ENCODE measurements at regions not wholly inside any gene's neighbourhood (a gene's known extent, or its start where the extent isn't known, plus 50 kb on each side); places are given as distances from the start of the nearest gene placed in this dataset.

DNA sequence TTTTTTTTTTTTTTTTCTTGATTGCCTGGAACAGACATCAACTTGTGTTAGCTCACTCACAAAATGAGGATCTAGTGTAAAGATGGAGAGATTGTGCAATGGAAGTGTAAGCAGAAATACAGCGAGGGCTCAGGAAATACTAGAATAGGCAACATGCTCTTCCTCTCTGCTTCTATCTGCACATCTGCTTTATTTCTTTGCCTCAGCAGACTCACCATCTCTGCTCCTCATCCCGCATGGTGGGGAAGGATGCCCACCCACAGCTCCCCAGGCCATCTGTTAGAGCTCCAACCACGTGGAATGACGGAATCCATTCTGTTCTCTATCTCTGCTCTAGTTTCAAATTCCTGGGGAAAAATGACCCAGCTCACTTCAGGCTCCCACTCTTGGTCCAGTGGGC, 128.0 kb upstream of the ADAMTS9 start:
- Mint-ChIP-seq H3K27ac (no peak overlapping the region), H3K4me1 (ENCODE audit: low read depth) (no peaks in the 10 kb centered on the region), H3K27me3 (peaks cover 2% of the 10 kb centered on the region), H3K9me3 (peaks cover 2% of the 10 kb centered on the region), H3K4me3 (no peak overlapping the region), H3K36me3 (ENCODE audit: low read depth) (no peaks in the 10 kb centered on the region)
- ChIA-PET CTCF (no interaction called here), POLR2A (no interaction called here)
- TF ChIP-seq, protein P1, sequence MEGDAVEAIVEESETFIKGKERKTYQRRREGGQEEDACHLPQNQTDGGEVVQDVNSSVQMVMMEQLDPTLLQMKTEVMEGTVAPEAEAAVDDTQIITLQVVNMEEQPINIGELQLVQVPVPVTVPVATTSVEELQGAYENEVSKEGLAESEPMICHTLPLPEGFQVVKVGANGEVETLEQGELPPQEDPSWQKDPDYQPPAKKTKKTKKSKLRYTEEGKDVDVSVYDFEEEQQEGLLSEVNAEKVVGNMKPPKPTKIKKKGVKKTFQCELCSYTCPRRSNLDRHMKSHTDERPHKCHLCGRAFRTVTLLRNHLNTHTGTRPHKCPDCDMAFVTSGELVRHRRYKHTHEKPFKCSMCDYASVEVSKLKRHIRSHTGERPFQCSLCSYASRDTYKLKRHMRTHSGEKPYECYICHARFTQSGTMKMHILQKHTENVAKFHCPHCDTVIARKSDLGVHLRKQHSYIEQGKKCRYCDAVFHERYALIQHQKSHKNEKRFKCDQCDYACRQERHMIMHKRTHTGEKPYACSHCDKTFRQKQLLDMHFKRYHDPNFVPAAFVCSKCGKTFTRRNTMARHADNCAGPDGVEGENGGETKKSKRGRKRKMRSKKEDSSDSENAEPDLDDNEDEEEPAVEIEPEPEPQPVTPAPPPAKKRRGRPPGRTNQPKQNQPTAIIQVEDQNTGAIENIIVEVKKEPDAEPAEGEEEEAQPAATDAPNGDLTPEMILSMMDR (IDR thresholded peaks at IDR 0.05), result no peak
- ATAC-seq (no peak), DNase-seq (no peak)
- intact Hi-C loops (cut with micrococcal nuclease), result no loop called here

DNA sequence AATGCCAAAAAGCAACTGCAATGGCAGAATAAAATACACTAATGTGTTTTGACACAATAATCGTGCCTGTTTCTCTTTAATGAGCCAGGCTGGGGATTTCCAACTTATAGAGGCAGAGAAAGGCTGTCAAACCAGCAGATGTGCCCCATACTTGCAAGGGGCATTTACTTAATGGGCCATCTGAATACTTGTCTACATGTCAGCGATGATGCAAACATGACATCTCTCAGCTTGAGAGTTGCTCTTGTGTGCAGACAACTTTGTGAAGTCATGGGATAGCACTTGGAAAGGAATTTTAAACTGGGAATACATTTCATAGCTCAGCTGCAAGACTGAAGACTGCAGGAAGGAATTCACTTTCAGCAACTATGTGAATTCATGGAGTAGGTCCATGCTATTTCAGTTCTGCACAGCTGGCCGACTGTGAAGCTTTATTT, 127.4 kb upstream of the ADAMTS9 start:
- TF ChIP-seq, protein P1 (IDR thresholded peaks at IDR 0.05), result no peak
- H3K4me3 Mint-ChIP-seq, result no peak overlapping the region
- intact Hi-C loops (cut with micrococcal nuclease), result no loop called here
- POLR2A ChIA-PET, result no interaction called here
- peaks cover 2% of the 10 kb centered on the region for H3K9me3 Mint-ChIP-seq
- no peak for ATAC-seq
- H3K36me3 Mint-ChIP-seq (ENCODE audit: low read depth), result no peaks in the 10 kb centered on the region
- no peak for DNase-seq
- H3K27ac Mint-ChIP-seq, result no peak overlapping the region
- CTCF ChIA-PET, result no interaction called here
- H3K27me3 Mint-ChIP-seq, result peaks cover 2% of the 10 kb centered on the region
- no peaks in the 10 kb centered on the region for H3K4me1 Mint-ChIP-seq (ENCODE audit: low read depth)

DNA sequence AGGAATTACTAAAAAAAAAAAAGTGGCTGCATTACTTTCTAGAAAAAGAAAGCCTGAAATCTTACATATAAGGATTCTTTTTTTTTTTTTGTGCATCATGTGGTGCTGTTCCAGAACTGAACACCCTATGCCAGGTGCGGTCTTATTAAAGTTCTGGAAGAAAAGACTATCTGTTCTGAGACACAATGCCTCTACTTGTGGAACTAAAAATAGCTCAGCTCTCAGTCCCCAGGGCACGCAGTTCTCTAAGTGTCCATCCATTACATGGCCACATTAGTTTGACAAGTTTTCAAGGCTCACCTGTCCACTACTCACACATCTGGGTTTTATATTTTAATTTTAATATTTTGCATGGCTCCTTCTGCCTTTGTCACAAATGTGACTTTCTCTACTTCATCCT, 126.6 kb upstream of the ADAMTS9 start:
- Mint-ChIP-seq H3K27ac (no peak overlapping the region), H3K27me3 (peaks cover 2% of the 10 kb centered on the region), H3K9me3 (peaks cover 2% of the 10 kb centered on the region), H3K36me3 (ENCODE audit: low read depth) (no peaks in the 10 kb centered on the region), H3K4me3 (no peak overlapping the region), H3K4me1 (ENCODE audit: low read depth) (no peaks in the 10 kb centered on the region)
- intact Hi-C loops (cut with micrococcal nuclease), result no loop called here
- ATAC-seq (no peak), DNase-seq (no peak)
- ChIA-PET CTCF (no interaction called here), POLR2A (no interaction called here)
- TF ChIP-seq, protein P1 (IDR thresholded peaks at IDR 0.05), result no peak

DNA sequence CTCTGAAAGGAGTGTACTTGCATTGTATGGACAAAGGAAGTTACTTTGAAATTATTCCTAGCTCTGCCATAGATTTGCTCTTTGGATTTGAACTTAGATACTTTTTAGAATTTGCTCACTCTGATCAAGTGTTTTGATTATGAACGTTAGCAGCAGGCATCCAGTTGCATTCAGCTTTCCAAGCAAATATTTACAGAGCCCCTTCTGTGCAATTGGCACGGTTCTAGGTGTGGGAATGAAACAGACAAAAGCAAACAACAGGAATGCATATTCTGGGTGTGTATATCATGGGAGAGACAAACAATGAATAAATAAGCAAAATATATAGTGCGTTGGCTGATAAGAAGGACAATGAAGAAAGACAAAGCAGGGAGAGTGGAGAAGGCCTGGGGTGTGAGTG, 125.5 kb upstream of the ADAMTS9 start:
- no peak for DNase-seq
- Mint-ChIP-seq H3K36me3 (ENCODE audit: low read depth) (no peaks in the 10 kb centered on the region), H3K27ac (no peak overlapping the region), H3K4me3 (no peak overlapping the region), H3K9me3 (peaks cover 2% of the 10 kb centered on the region), H3K27me3 (peaks cover 2% of the 10 kb centered on the region), H3K4me1 (ENCODE audit: low read depth) (no peaks in the 10 kb centered on the region)
- intact Hi-C loops (cut with micrococcal nuclease), result no loop called here
- CTCF ChIA-PET, result no interaction called here
- TF ChIP-seq, protein P1 (IDR thresholded peaks at IDR 0.05), result no peak
- ATAC-seq, result no peak
- POLR2A ChIA-PET, result no interaction called here

DNA sequence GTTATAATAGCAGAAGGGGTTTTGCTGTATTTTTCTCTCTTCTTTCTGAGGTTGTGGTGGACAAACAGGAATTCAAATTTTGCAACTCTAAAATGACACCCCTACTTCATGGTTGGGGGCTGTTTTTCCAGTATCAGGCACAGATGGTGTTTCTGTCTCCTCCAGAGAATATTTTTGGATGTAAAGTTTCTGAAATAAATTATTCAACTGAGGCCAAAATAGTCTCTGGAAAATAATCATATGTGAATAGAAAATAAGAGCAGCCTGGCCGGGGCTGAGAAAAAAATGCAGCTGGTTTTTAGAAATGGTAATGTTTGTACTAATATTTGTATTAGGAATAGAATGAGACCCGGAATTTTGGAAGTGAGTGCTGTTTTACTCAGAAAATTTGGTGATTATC, 121.3 kb upstream of the ADAMTS9 start:
- intact Hi-C loops (cut with micrococcal nuclease), result no loop called here
- Mint-ChIP-seq H3K27me3 (no peaks in the 10 kb centered on the region), H3K4me3 (no peak overlapping the region), H3K4me1 (ENCODE audit: low read depth) (no peaks in the 10 kb centered on the region), H3K36me3 (ENCODE audit: low read depth) (no peaks in the 10 kb centered on the region), H3K9me3 (peaks cover 2% of the 10 kb centered on the region), H3K27ac (no peak overlapping the region)
- POLR2A ChIA-PET, result no interaction called here
- no peak for DNase-seq
- TF ChIP-seq, protein P1 (IDR thresholded peaks at IDR 0.05), result no peak
- CTCF ChIA-PET, result no interaction called here
- no peak for ATAC-seq
